GM23248 (cell line): ENCODE measurements at regions not wholly inside any gene's neighbourhood (a gene's known extent, or its start where the extent isn't known, plus 50 kb on each side); places are given as distances from the start of the nearest gene placed in this dataset.

Experiments
- DNase-seq: peaks from one replicate; pipeline ENCODE4 v3.0.0-alpha.2; 2015
- H2AFZ ChIP-seq: fragments of 200-600 bp; sonication (generic); 2 replicates; pipeline ENCODE4 v1.6.1; 2016; ENCODE audit warnings: antibody characterized with exemption
- H3F3A ChIP-seq: fragments of 200-600 bp; sonication (generic); 2 replicates; pipeline ENCODE4 v1.6.1; 2016; ENCODE audit warnings: mild to moderate bottlenecking, antibody characterized with exemption, mixed run types; ENCODE audit not compliant: insufficient read depth
- H3K27ac ChIP-seq: fragments of 200-600 bp; sonication (generic); 2 replicates; pipeline ENCODE4 v1.5.1; 2016; ENCODE audit warnings: mild to moderate bottlenecking
- H3K27me3 ChIP-seq: fragments of 200-600 bp; sonication (generic); replicated peaks from 2 replicates; pipeline ENCODE4 v1.6.1; 2016; ENCODE audit warnings: mild to moderate bottlenecking; ENCODE audit not compliant: insufficient read depth
- H3K36me3 ChIP-seq: fragments of 200-600 bp; sonication (generic); 2 replicates; pipeline ENCODE4 v1.6.1; 2016; ENCODE audit warnings: low read depth, mild to moderate bottlenecking
- H3K4me1 ChIP-seq: fragments of 200-600 bp; sonication (generic); 2 replicates; pipeline ENCODE4 v1.6.1; 2016; ENCODE audit warnings: mild to moderate bottlenecking; ENCODE audit not compliant: insufficient read depth
- H3K4me2 ChIP-seq: fragments of 200-600 bp; sonication (generic); one replicate; pipeline ENCODE4 v1.6.1; 2016; ENCODE audit warnings: mild to moderate bottlenecking; ENCODE audit not compliant: unreplicated experiment
- H3K4me3 ChIP-seq: fragments of 200-600 bp; sonication (generic); 2 replicates; pipeline ENCODE4 v1.5.1; 2016; ENCODE audit warnings: mild to moderate bottlenecking
- H3K79me2 ChIP-seq: fragments of 200-600 bp; sonication (generic); 2 replicates; pipeline ENCODE4 v1.6.1; 2016; ENCODE audit warnings: mild to moderate bottlenecking; ENCODE audit not compliant: insufficient read depth
- H3K9ac ChIP-seq: fragments of 200-600 bp; sonication (generic); 2 replicates; pipeline ENCODE4 v1.6.1; 2016; ENCODE audit warnings: mild to moderate bottlenecking
- H3K9me2 ChIP-seq: fragments of 200-600 bp; sonication (generic); 2 replicates; pipeline ENCODE4 v1.6.1; 2016; ENCODE audit warnings: mixed run types, mild to moderate bottlenecking, moderate library complexity; ENCODE audit not compliant: insufficient read depth
- H3K9me3 ChIP-seq: fragments of 200-600 bp; sonication (generic); one replicate; pipeline ENCODE4 v1.6.1; 2017; ENCODE audit warnings: low read depth
- H4K20me1 ChIP-seq: fragments of 200-600 bp; sonication (generic); 2 replicates; pipeline ENCODE4 v1.6.0; 2016; ENCODE audit not compliant: insufficient read depth
- EZH2 ChIP-seq: fragments of 200-600 bp; sonication (generic); IDR thresholded peaks from 2 replicates; pipeline ENCODE4 v1.6.1; 2018; ENCODE audit warnings: antibody characterized with exemption, mild to moderate bottlenecking; ENCODE audit not compliant: insufficient read depth, poor library complexity, severe bottlenecking
- EZH2phosphoT487 ChIP-seq: fragments of 200-600 bp; sonication (generic); IDR thresholded peaks from 2 replicates; pipeline ENCODE4 v1.6.1; 2018; ENCODE audit warnings: antibody characterized with exemption, moderate library complexity, mild to moderate bottlenecking, low read depth; ENCODE audit not compliant: insufficient read depth
- WGBS, 2 experiments: methylation state at CpG; one replicate each; pipeline ENCODE4 v1.1.6; 2015 to 2017; ENCODE audit warnings: low lambda C conversion rate in 2 of 2, low coverage in 1 of 2; ENCODE audit errors: missing lambda C conversion rate in 2 of 2; 5-methylcytosine and 5-hydroxymethylcytosine counted together
- in situ Hi-C: fragments of 300-500 bp; cut with MboI; formaldehyde crosslinking; loops from 2 replicates; pipeline ENCODE4 v1.15.0; 2020

GRCh38 chr4:188722911-188723310, 583.7 kb downstream of the TRIML1 start:
- Histone ChIP-seq H3F3A (no peaks in the 10 kb centered on the region), H3K4me2 (no peak overlapping the region), H4K20me1 (no peaks in the 10 kb centered on the region), H3K9ac (no peak overlapping the region), H2AFZ (no peak overlapping the region), H3K27ac (no peak overlapping the region), H3K79me2 (no peaks in the 10 kb centered on the region), H3K9me3 (no peaks in the 10 kb centered on the region), H3K4me1 (no peaks in the 10 kb centered on the region), H3K27me3 (no peaks in the 10 kb centered on the region), H3K9me2 (no peaks in the 10 kb centered on the region), H3K36me3 (no peaks in the 10 kb centered on the region), H3K4me3 (no peak overlapping the region)
- peak; percentile 2 for DNase-seq
- in situ Hi-C loops = no loop called here
- no peak for TF ChIP-seq EZH2
- no peak for TF ChIP-seq EZH2phosphoT487

GRCh38 chr4:188727746-188728145, 588.5 kb downstream of the TRIML1 start:
- no peak for TF ChIP-seq EZH2
- no peak for TF ChIP-seq EZH2phosphoT487
- H3K4me2 ChIP-seq = no peak overlapping the region
- no peak for DNase-seq
- H3K27ac ChIP-seq = no peak overlapping the region
- H3K79me2 ChIP-seq = no peaks in the 10 kb centered on the region
- no peak overlapping the region for H3K9ac ChIP-seq
- H3F3A ChIP-seq = no peaks in the 10 kb centered on the region
- H3K9me2 ChIP-seq = no peaks in the 10 kb centered on the region
- no peak overlapping the region for H2AFZ ChIP-seq
- H3K9me3 ChIP-seq = no peaks in the 10 kb centered on the region
- H3K36me3 ChIP-seq = no peaks in the 10 kb centered on the region
- in situ Hi-C loops = no loop called here
- no peaks in the 10 kb centered on the region for H3K4me1 ChIP-seq
- H4K20me1 ChIP-seq = no peaks in the 10 kb centered on the region
- WGBS, 2 experiments = 73 to 78% methylated on average over 1 of the region's 1 CpG
- no peaks in the 10 kb centered on the region for H3K27me3 ChIP-seq
- H3K4me3 ChIP-seq = no peak overlapping the region

- Histone ChIP-seq H3K4me2 (no peak overlapping the region), H3K4me1 (no peaks in the 10 kb centered on the region), H3K27me3 (no peaks in the 10 kb centered on the region), H2AFZ (no peak overlapping the region), H3K9me3 (no peaks in the 10 kb centered on the region), H3K4me3 (no peak overlapping the region), H3F3A (no peaks in the 10 kb centered on the region), H3K27ac (no peak overlapping the region), H3K36me3 (no peaks in the 10 kb centered on the region), H3K9me2 (no peaks in the 10 kb centered on the region), H3K9ac (no peak overlapping the region), H4K20me1 (no peaks in the 10 kb centered on the region), H3K79me2 (no peaks in the 10 kb centered on the region)
- WGBS, 2 experiments = 4 to 8% methylated on average over 1 of the region's 1 CpG
- no peak for DNase-seq
- no peak for TF ChIP-seq EZH2
- no peak for TF ChIP-seq EZH2phosphoT487
- in situ Hi-C loops = no loop called here
Measured at GRCh38 chr4:188728359-188728758, 589.1 kb downstream of the TRIML1 start.

GRCh38 chr4:188732131-188732530, 592.9 kb downstream of the TRIML1 start:
- Histone ChIP-seq H3K27ac (no peak overlapping the region), H4K20me1 (no peaks in the 10 kb centered on the region), H3K4me2 (no peak overlapping the region), H3K36me3 (no peaks in the 10 kb centered on the region), H3F3A (no peaks in the 10 kb centered on the region), H3K4me3 (no peak overlapping the region), H3K9ac (no peak overlapping the region), H3K79me2 (no peaks in the 10 kb centered on the region), H2AFZ (no peak overlapping the region), H3K9me2 (no peaks in the 10 kb centered on the region), H3K27me3 (no peaks in the 10 kb centered on the region), H3K9me3 (peaks cover 3% of the 10 kb centered on the region), H3K4me1 (no peaks in the 10 kb centered on the region)
- no peak for DNase-seq
- WGBS, 2 experiments = 24 to 26% methylated on average over 3 of the region's 3 CpGs
- in situ Hi-C loops = no loop called here
- TF ChIP-seq EZH2phosphoT487 (no peak), EZH2 (no peak)

DNA sequence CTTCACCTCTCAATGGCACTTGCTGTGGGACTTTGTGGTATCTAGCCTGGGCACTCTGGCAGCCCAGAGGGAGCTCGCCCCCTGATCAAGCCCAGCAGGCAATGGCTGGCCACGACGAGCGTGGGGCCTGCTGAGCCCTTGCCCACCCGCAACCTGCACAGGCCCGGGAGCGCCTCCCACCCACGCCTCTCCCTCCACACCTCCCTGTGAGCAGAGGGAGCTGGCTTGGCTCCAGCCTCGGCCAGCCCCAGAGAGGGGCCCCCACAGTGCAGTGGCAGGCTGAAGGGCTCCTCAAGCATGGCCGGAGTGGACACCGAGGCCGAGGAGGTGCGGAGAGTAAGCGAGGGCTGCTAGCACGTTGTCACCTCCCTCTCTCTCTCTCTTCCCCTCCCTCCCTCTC, 595.8 kb downstream of the TRIML1 start:
- no peak overlapping the region for H3K4me3 ChIP-seq
- H3K79me2 ChIP-seq = no peaks in the 10 kb centered on the region
- H3K9ac ChIP-seq = no peak overlapping the region
- H3K9me2 ChIP-seq = no peaks in the 10 kb centered on the region
- no peaks in the 10 kb centered on the region for H3K4me1 ChIP-seq
- H2AFZ ChIP-seq = no peak overlapping the region
- no peaks in the 10 kb centered on the region for H4K20me1 ChIP-seq
- no peaks in the 10 kb centered on the region for H3F3A ChIP-seq
- H3K4me2 ChIP-seq = no peak overlapping the region
- in situ Hi-C loops = no loop called here
- TF ChIP-seq EZH2 (no peak), EZH2phosphoT487 (no peak)
- 39 to 53% methylated on average over 10 to 15 of the region's 15 CpGs for WGBS, 2 experiments
- no peak overlapping the region for H3K27ac ChIP-seq
- H3K27me3 ChIP-seq = no peaks in the 10 kb centered on the region
- DNase-seq = no peak
- H3K36me3 ChIP-seq = no peaks in the 10 kb centered on the region
- H3K9me3 ChIP-seq = peaks cover 3% of the 10 kb centered on the region
